HG02678 (cell line): ENCODE measurements at regions not wholly inside any gene's neighbourhood (a gene's known extent, or its start where the extent isn't known, plus 50 kb on each side); places are given as distances from the start of the nearest gene placed in this dataset.
"Not testable (repeated sequence)": the region's sequence is repeated elsewhere in the genome, so short reads cannot be mapped to it uniquely, and the experiment has no call there.

ENCODE experiments used
- ATAC-seq: cut with Tn5 transposase; IDR thresholded peaks from one replicate; pipeline ENCODE4 v1.9.1; 2021; ENCODE audit warnings: mild to moderate bottlenecking, moderate library complexity; ENCODE audit not compliant: unreplicated experiment

DNA sequence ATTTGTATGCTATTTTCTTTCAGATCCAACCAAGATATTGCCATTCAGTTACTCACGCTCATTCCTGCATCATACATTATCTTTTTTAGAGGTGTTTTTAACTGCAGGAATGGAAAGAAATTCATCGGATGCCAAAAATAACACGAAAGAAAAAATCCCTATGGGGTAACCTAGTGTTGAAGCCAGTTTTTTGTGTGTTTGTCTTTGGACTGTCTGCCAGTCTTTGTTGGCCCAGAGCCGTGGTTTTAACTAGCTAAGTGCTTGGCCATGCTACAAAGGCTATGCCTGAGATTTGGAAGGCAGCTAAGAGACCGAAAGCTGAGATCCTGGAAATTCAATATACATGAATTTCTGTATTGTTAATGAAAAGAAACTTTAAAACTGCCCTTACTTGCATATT lies 309.8 kb upstream of the CNTN5 start:
- ATAC-seq = no peak

GRCh38 chr11:98720951-98721350 lies 299.8 kb upstream of the CNTN5 start:
- no peak for ATAC-seq

DNA sequence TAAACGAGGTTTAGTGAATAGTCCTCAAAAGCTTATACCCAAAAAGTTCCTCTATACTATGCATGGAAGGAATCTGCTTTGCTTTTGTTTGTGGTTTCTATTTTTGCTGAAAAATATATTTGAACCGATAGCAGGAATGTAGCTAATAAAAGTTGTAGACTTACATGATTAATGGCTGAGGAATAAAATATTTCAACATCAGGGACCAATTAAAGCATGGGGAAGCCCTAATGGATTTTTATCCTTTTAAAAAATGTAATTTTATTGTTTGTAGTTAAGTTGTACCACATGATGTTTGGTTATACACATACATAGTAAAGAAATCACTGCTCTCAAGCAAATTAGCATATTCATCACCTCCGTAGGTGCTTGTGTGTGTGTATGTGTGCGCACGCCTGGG lies 295.3 kb upstream of the CNTN5 start:
- no peak for ATAC-seq

DNA sequence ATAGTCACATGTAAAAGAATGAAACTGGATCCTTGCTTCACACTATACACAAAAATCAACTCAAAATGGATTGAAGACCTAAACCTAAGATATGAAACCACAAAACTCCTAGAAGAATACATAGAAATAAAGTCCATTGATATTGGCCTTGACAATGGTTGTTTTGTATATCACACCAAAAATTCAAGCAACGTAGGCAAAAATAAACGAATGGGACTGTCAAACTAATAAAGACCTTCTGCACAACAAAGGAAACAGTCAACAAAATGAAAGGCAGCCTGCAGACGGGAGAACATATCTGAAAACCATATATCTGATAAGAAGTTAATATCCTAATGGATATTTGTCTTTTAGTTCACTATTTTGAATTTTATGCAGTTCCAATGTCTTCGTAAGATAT lies 292.3 kb upstream of the CNTN5 start:
- no peak for ATAC-seq

DNA sequence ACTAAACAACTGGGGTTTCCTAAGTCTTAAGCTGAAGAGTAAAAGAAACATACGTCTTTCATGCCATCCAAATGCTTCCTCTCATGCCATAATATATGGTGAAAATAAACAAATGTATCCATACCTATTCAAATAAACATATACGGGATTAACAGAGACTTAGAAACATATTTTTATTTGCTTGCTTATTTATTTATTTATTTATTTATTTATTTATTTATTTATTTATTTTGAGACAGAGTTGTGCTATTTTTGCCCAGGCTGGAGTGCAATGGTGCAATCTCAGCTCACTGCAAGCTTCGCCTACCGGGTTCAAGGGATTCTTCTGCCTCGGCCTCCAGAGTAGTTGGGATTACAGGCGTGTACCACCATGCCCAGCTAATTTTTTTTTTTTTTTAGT lies 291.6 kb upstream of the CNTN5 start:
- no peak for ATAC-seq

- ATAC-seq = no peak
Observed at GRCh38 chr11:98732947-98733346, 287.8 kb upstream of the CNTN5 start.

DNA sequence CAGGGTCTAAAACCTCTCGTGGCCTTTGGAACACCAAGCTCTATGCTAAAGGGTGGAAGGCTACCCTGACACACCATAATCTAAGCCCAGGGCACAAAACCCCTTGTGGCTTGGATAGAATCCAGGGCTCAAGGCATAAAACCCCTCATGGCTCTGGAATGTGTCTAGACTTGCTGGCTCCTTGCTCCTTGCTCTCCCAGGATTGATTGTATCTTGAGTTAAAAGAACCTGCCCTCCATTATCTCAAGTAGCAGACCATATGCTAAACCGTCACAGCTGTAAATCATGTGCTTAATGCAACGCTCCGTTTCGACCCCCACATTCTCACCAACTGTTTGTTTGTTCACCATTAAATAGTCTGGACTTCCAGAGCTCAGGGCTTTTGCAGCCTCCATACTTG lies 287.4 kb upstream of the CNTN5 start:
- not testable (repeated sequence) for ATAC-seq

- no peak for ATAC-seq
Observed at GRCh38 chr11:98734686-98735085, 286.1 kb upstream of the CNTN5 start.

- no peak for ATAC-seq
Observed at GRCh38 chr11:98736833-98737232, 283.9 kb upstream of the CNTN5 start.

DNA sequence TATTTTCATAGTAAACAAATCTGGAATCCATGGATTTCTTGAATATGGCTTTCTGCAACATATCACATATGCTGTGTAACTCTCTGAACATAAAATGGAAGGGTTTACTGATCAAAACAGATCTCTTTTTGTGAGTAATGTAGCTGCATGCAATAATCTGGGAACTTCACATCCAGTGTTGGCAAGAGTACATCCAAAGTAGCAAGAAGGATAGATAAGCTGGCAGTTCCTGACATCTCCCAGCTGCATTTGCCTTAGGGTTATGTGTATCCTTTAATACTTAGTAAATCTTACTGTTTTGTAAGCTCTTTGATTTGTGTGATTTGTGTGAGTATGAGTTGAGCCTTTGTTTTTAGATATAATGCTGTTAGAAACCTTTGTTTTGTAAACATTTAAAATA lies 280.4 kb upstream of the CNTN5 start:
- no peak for ATAC-seq

DNA sequence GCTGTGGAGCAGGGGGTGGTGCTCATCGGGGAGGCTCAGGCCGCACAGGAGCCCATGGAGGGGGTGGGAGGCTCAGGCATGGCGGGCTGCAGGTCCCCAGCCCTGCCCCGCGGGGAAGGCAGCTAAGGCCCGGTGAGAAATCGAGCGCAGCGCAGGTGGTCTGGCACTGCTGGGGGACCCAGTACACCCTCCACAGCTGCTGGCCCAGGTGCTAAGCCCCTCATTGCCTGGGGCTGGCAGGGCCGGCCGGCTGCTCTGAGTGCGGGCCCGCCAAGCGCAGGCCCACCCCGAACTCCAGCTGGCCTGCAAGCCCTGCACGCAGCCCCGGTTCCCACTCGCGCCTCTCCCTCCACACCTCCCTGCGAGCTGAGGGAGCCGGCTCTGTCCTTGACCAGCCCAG lies 257.3 kb upstream of the CNTN5 start:
- ATAC-seq = not testable (repeated sequence)

- no peak for ATAC-seq
Observed at GRCh38 chr11:98766903-98767302, 253.8 kb upstream of the CNTN5 start.

DNA sequence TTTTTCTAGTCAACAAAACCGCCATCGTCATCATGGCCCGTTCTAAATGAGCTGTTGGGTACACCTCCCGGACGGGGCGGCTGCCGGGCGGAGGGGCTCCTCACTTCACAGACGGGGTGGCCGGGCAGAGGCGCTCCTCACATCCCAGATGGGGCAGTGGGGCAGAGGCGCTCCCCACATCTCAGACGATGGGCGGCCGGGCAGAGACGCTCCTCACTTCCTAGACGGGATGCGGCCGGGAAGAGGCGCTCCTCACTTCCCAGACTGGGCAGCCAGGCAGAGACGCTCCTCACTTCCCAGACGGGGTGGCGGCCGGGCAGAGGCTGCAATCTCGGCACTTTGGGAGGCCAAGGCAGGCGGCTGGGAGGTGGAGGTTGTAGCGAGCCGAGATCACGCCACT lies 250.7 kb upstream of the CNTN5 start:
- ATAC-seq = not testable (repeated sequence)

DNA sequence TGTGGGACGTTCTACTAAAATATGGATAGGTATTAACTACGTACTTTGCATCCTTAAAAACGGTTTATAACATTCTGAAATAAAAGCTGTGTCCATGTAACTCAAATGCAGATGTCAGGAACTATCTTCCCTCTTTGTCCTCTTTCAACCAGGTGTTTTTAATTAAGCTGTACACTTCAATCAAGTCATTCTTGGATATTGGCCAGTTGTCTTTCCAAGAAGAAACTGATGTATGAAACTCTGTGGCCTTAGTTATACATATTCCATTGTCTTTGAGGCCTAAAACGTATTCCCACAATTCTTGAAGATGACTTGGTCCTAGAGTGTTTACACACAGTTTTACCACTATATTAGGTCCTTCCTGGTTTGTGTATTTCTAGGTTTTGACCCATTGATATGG lies 249.0 kb upstream of the CNTN5 start:
- no peak for ATAC-seq

GRCh38 chr11:98772893-98773292 lies 247.9 kb upstream of the CNTN5 start:
- no peak for ATAC-seq

DNA sequence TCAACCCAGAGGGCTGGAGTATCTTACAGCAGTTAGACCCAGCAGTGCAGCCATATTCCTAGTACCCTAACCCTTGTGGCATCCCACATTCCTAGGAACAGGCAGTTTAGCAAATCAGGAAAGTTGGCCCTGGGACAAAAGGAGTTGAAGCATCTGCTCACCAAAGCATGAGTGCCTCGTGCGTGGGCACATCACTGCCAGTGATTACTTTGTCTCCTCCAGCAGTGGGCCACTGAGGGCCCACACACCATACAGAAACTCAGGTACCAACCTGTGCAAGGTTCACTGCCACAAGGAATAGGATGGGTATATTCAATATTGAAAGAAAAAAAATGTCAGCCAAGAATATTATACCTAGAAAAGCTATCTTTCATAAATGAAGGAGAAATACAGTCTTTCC lies 227.5 kb upstream of the CNTN5 start:
- ATAC-seq = no peak

DNA sequence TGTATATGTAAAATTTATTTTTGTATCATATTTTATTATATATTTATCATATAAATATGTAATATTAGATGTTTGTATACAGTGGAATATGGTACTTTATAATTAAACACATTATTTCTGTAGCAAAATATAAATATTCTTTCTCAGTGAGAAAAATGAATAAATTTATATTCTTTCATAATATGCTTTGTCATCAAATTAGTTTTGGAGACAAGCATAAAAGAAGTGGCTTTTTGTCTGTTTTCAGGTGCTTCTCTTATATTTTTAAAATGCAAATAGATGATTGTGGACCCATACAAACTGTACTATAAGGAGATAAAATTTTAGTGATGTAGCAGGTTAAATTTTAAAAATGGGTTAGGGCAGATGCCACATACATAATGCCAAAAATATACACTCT lies 222.4 kb upstream of the CNTN5 start:
- no peak for ATAC-seq

GRCh38 chr11:98800696-98801095 lies 220.1 kb upstream of the CNTN5 start:
- ATAC-seq = no peak

GRCh38 chr11:98828986-98829708 lies 191.6 kb upstream of the CNTN5 start:
- no peak for ATAC-seq

GRCh38 chr11:98829971-98830370 lies 190.8 kb upstream of the CNTN5 start:
- no peak for ATAC-seq

DNA sequence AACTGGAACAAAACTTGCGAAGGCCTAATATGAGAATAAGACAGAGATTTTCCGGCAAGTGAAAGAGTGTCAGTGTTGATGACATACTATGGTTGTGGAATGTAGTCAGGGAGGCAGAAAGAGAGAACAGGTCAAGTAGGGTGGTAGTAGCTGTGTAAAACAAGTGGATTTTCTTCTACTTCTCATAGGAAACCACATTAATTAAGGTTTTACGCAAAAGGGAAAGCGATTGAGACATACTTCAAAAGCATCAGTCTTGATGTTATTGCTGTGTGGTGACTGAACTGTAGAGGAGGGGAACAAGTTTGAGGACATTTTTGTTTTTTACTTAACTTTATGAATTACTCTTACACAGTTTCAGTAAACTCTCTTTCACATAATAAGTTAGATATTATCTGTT lies 186.0 kb upstream of the CNTN5 start:
- ATAC-seq = no peak

- no peak for ATAC-seq
Observed at GRCh38 chr11:98835335-98835734, 185.4 kb upstream of the CNTN5 start.

- ATAC-seq = no peak
Observed at GRCh38 chr11:98836156-98836555, 184.6 kb upstream of the CNTN5 start.
